WTC11 (cell line): ENCODE measurements at regions not wholly inside any gene's neighbourhood (a gene's known extent, or its start where the extent isn't known, plus 50 kb on each side); places are given as distances from the start of the nearest gene placed in this dataset.
"Not testable (repeated sequence)": the region's sequence is repeated elsewhere in the genome, so short reads cannot be mapped to it uniquely, and the experiment has no call there.

Source experiments
- CREB1 ChIP-seq: sonication (generic); formaldehyde crosslinking; IDR thresholded peaks from 2 replicates; pipeline ENCODE4 v1.8.0; 2023; ENCODE audit warnings: mild to moderate bottlenecking, missing genetic modification reagents
- MAX ChIP-seq: sonication (generic); formaldehyde crosslinking; IDR thresholded peaks from 2 replicates; pipeline ENCODE4 v1.8.0; 2022; ENCODE audit warnings: mild to moderate bottlenecking, missing genetic modification reagents
- TCF7 ChIP-seq: sonication (generic); formaldehyde crosslinking; IDR thresholded peaks from 2 replicates; pipeline ENCODE4 v1.8.0; 2022; ENCODE audit warnings: mild to moderate bottlenecking, low read depth, missing genetic modification reagents, moderate library complexity
- ZNF232 ChIP-seq: sonication (generic); formaldehyde crosslinking; IDR thresholded peaks from 2 replicates; pipeline ENCODE4 v1.8.0; 2022; ENCODE audit warnings: mild to moderate bottlenecking, missing genetic modification reagents
- TF ChIP-seq, protein P1 (sequence below): sonication (generic); formaldehyde crosslinking; IDR thresholded peaks from 2 replicates; pipeline ENCODE4 v1.8.1; 2022; ENCODE audit warnings: low read depth, missing genetic modification reagents, borderline replicate concordance
- TF ChIP-seq, protein P2 (sequence below): fragments of 200-600 bp; IDR thresholded peaks from 2 replicates; pipeline ENCODE4 v1.8.0; 2022; ENCODE audit warnings: antibody characterized with exemption

DNA sequence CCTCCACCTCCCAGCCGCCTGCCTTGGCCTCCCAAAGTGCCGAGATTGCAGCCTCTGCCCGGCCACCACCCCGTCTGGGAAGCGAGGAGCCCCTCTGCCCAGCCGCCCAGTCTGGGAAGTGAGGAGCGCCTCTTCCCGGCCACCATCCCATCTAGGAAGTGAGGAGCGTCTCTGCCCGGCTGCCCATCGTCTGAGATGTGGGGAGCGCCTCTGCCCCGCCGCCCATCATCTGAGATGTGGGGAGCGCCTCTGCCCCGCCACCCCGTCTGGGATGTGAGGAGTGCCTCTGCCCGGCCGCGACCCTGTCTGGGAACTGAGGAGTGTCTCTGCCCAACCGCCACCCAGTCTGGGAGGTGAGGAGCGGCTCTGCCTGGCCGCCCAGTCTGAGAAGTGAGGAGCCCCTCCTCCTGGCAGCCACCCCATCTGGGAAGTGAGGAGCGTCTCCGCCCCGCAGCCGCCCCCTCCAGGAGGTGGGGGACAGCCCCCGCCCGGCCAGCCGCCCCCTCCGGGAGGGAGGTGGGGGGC, 296.3 kb downstream of the HNRNPD start:
- not testable (repeated sequence) for TF ChIP-seq ZNF232, MAX, CREB1, TCF7 (CRISPR knock-in tag)
- TF ChIP-seq, protein P1, sequence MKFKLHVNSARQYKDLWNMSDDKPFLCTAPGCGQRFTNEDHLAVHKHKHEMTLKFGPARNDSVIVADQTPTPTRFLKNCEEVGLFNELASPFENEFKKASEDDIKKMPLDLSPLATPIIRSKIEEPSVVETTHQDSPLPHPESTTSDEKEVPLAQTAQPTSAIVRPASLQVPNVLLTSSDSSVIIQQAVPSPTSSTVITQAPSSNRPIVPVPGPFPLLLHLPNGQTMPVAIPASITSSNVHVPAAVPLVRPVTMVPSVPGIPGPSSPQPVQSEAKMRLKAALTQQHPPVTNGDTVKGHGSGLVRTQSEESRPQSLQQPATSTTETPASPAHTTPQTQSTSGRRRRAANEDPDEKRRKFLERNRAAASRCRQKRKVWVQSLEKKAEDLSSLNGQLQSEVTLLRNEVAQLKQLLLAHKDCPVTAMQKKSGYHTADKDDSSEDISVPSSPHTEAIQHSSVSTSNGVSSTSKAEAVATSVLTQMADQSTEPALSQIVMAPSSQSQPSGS (CRISPR knock-in tag) = not testable (repeated sequence)
- TF ChIP-seq, protein P2, sequence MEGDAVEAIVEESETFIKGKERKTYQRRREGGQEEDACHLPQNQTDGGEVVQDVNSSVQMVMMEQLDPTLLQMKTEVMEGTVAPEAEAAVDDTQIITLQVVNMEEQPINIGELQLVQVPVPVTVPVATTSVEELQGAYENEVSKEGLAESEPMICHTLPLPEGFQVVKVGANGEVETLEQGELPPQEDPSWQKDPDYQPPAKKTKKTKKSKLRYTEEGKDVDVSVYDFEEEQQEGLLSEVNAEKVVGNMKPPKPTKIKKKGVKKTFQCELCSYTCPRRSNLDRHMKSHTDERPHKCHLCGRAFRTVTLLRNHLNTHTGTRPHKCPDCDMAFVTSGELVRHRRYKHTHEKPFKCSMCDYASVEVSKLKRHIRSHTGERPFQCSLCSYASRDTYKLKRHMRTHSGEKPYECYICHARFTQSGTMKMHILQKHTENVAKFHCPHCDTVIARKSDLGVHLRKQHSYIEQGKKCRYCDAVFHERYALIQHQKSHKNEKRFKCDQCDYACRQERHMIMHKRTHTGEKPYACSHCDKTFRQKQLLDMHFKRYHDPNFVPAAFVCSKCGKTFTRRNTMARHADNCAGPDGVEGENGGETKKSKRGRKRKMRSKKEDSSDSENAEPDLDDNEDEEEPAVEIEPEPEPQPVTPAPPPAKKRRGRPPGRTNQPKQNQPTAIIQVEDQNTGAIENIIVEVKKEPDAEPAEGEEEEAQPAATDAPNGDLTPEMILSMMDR = not testable (repeated sequence)
